ENCODE measurements at regions not wholly inside any gene's neighbourhood (a gene's known extent, or its start where the extent isn't known, plus 50 kb on each side); places are given as distances from the start of the nearest gene placed in this dataset.

GRCh38 chr6:14361297-14361696, 243.7 kb downstream of the CD83 start:
- no peak for TF ChIP-seq EZH2 (IDR thresholded peaks at IDR 0.05; ENCODE audit: low read depth)
- TF ChIP-seq CTCF (conservative IDR thresholded peaks at IDR 0.05), result no peak
